ENCODE measurements at regions not wholly inside any gene's neighbourhood (a gene's known extent, or its start where the extent isn't known, plus 50 kb on each side); places are given as distances from the start of the nearest gene placed in this dataset.

DNA sequence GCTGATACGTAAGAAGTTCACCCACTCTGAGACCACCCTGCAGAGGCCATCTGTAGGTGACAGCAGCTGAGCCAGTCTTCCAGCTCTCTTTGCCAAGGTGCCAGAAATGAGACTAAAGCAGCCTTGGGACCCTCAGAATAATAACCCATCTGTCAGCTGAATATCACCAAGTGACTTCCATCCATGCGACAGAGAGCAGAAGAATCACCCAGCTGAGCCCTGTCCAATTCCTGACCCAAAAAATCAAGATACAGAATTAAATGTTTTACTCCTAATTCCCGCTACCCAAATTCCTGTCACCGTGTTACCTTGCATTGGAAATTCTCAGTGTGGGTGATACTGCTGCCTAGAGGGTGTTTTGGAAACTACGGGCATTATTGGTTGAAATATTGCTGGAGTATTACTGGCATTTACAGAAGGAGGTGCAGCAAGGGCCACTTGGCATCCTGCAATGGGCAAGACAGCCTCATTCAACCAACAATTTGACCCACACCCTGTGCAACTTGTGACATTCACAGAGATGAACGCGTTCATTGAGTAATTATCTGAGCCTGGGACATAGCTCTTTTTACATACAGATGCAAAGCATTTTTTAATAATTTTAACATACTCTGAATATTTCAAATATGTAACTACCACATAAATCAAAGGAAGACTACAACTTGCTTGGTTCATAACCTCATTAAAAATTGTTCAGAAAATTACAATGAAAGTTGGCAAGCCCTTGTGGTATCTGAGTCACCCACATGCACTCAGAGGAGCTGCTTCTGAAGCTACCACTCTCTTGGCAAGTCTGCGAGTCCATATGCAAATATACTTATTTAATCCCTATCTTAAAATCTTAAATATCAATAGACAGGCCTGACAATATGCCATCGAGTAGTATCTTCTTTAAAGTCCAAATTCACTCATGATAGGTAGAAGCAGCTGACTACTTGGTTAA, 126.6 kb downstream of the C16orf95 start:
- Histone ChIP-seq H3K27me3 (ENCODE audit: control insufficient read depth, insufficient read depth, low read length) (no peaks in the 10 kb centered on the region), H3K36me3 (ENCODE audit: control insufficient read depth, insufficient read depth, low read length) (no peaks in the 10 kb centered on the region), H3K4me3 (ENCODE audit: low read depth, low read length) (no peak overlapping the region)
- DNase-seq (ENCODE audit: low read depth) (no peak), FAIRE-seq (no peak)
- TF ChIP-seq, protein P1, sequence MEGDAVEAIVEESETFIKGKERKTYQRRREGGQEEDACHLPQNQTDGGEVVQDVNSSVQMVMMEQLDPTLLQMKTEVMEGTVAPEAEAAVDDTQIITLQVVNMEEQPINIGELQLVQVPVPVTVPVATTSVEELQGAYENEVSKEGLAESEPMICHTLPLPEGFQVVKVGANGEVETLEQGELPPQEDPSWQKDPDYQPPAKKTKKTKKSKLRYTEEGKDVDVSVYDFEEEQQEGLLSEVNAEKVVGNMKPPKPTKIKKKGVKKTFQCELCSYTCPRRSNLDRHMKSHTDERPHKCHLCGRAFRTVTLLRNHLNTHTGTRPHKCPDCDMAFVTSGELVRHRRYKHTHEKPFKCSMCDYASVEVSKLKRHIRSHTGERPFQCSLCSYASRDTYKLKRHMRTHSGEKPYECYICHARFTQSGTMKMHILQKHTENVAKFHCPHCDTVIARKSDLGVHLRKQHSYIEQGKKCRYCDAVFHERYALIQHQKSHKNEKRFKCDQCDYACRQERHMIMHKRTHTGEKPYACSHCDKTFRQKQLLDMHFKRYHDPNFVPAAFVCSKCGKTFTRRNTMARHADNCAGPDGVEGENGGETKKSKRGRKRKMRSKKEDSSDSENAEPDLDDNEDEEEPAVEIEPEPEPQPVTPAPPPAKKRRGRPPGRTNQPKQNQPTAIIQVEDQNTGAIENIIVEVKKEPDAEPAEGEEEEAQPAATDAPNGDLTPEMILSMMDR (IDR thresholded peaks at IDR 0.05; ENCODE audit: insufficient read depth, low read length, severe bottlenecking), result no peak

DNA sequence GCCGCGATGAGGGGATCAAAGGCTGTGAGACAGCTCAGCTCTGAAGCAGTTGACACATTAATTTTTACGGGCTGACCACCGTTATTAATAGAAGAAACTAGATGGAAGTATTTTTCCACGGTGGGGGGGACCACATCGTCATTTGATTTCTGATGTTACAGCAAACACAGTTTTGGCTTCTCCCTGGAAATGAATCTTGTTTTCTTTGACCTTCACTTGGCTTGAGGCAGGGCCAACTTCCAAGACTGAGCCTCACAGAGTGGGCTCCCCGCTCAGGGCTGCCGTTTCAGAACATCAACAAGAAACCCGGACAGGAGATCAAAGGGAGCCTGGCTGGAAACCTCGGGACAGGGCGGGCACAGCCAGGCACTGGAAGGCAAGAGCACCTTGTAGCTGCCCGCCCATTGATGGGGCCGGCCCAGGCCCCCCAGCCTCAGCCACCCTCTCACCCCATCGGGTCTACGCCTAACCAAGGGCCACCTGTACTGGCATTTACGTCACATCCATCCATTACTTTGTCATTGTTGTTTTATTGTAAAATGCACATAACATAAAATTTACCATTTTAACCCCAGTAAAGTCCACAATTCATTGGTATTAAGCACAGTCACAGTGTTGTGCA, 124.6 kb downstream of the C16orf95 start:
- DNase-seq (ENCODE audit: low read depth) (no peak), FAIRE-seq (no peak)
- TF ChIP-seq, protein P1 (IDR thresholded peaks at IDR 0.05; ENCODE audit: insufficient read depth, low read length, severe bottlenecking), result no peak
- no peaks in the 10 kb centered on the region for H3K27me3 ChIP-seq (ENCODE audit: control insufficient read depth, insufficient read depth, low read length)
- no peaks in the 10 kb centered on the region for H3K36me3 ChIP-seq (ENCODE audit: control insufficient read depth, insufficient read depth, low read length)
- no peak overlapping the region for H3K4me3 ChIP-seq (ENCODE audit: low read depth, low read length)

DNA sequence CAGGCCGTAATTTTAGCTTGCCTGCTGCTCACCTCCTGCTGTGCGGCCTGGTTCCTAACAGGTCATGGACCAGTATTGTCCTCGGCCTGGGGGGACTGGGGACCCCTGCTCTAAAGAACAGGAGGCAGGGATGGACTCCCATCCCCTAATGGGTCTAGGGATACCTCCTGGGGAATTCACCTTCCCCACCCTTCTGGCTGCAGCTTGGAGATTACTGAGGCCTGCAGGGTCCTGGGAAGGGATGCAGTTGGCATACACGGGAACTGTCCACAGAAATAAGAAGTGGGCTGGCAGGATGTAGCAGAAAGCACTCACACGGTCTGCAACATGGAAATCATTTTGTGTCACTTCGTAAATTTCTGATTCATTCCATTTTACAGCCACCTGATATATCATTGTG, 123.0 kb downstream of the C16orf95 start:
- DNase-seq (ENCODE audit: low read depth) (no peak), FAIRE-seq (no peak)
- TF ChIP-seq, protein P1 (IDR thresholded peaks at IDR 0.05; ENCODE audit: insufficient read depth, low read length, severe bottlenecking), result no peak
- no peaks in the 10 kb centered on the region for H3K27me3 ChIP-seq (ENCODE audit: control insufficient read depth, insufficient read depth, low read length)
- no peaks in the 10 kb centered on the region for H3K36me3 ChIP-seq (ENCODE audit: control insufficient read depth, insufficient read depth, low read length)
- no peak overlapping the region for H3K4me3 ChIP-seq (ENCODE audit: low read depth, low read length)

DNA sequence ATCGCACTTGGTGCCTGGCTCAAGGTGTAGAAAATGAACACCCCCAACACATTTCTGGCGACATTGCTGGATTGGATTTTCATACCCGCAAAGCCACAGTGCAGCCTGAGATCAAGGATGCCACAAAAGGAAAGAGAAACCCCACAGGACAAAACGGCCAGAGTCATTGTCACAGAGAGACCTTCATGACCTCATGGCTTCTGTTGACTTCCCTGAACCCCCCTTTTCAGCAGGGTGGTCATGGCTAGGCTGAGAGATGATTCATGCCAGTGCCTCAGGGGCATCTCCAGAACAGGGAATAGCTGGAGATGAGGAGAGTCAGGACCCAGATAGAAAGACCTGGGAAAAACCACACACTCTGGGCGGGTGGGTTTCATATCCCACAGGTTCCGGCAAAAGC, 122.0 kb downstream of the C16orf95 start:
- H3K27me3 ChIP-seq (ENCODE audit: control insufficient read depth, insufficient read depth, low read length), result no peaks in the 10 kb centered on the region
- H3K4me3 ChIP-seq (ENCODE audit: low read depth, low read length), result no peak overlapping the region
- TF ChIP-seq, protein P1 (IDR thresholded peaks at IDR 0.05; ENCODE audit: insufficient read depth, low read length, severe bottlenecking), result no peak
- DNase-seq (ENCODE audit: low read depth) (no peak), FAIRE-seq (no peak)
- no peaks in the 10 kb centered on the region for H3K36me3 ChIP-seq (ENCODE audit: control insufficient read depth, insufficient read depth, low read length)

DNA sequence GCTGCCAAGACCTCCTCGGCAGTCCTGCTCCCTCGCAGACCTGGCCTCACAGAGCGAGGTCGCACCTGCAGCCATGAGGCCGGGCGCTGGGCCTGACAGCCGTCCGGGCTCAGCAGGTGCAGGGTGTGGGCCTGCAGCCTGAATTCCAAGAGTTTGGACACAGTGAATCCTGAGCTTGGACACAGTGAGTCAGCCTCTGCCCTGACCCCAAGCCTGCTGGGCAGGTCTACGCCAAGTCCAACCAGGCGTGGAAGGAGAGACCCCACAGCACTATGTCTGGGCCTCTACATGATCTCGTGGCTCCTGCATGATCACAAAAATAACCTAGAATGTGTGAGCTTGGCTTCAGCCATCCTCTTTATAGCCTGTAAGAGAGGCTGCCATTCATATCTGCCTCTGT, 121.0 kb downstream of the C16orf95 start:
- Histone ChIP-seq H3K4me3 (ENCODE audit: low read depth, low read length) (no peak overlapping the region), H3K27me3 (ENCODE audit: control insufficient read depth, insufficient read depth, low read length) (no peaks in the 10 kb centered on the region), H3K36me3 (ENCODE audit: control insufficient read depth, insufficient read depth, low read length) (no peaks in the 10 kb centered on the region)
- DNase-seq (ENCODE audit: low read depth) (no peak), FAIRE-seq (no peak)
- TF ChIP-seq, protein P1 (IDR thresholded peaks at IDR 0.05; ENCODE audit: insufficient read depth, low read length, severe bottlenecking), result no peak

Data from bronchial epithelial cell (primary cell).